GM13977 (cell line): ENCODE measurements at regions not wholly inside any gene's neighbourhood (a gene's known extent, or its start where the extent isn't known, plus 50 kb on each side); places are given as distances from the start of the nearest gene placed in this dataset.
"Not testable (repeated sequence)": the region's sequence is repeated elsewhere in the genome, so short reads cannot be mapped to it uniquely, and the experiment has no call there.

Experiments used
- DNase-seq: peaks from one replicate; pipeline ENCODE4 v3.0.0; 2012; ENCODE audit warnings: low spot score
- CTCF ChIP-seq: IDR thresholded peaks from 2 replicates; pipeline ENCODE4 v1.5.1; 2012; ENCODE audit warnings: mild to moderate bottlenecking, control low read depth; ENCODE audit not compliant: insufficient read depth; ENCODE audit errors: extremely low read depth, missing control alignments
- in situ Hi-C: fragments of 300-500 bp; cut with MboI; formaldehyde crosslinking; loops from one replicate; pipeline ENCODE4 v1.12.0; 2022; ENCODE audit warnings: low sequenced_read_pairs, low pct_unique_long_range_greater_than_20kb, mixed read lengths, inconsistent platforms; ENCODE audit not compliant: unreplicated experiment

GRCh38 chr15:79505956-79506355 lies 73.8 kb downstream of the MINAR1 start:
- no peak for TF ChIP-seq CTCF
- no peak for DNase-seq
- in situ Hi-C loops: no loop called here

GRCh38 chr15:79512844-79513243 lies 80.7 kb downstream of the MINAR1 start:
- DNase-seq, in situ Hi-C loops: not testable (repeated sequence)

- no peak for DNase-seq
- in situ Hi-C loops: no loop called here
- TF ChIP-seq CTCF: no peak
Observed at GRCh38 chr15:79513417-79513816, 81.3 kb downstream of the MINAR1 start.

GRCh38 chr15:79513940-79514339 lies 81.8 kb downstream of the MINAR1 start:
- no peak for DNase-seq
- TF ChIP-seq CTCF: no peak
- in situ Hi-C loops: no loop called here

- DNase-seq: no peak
- no peak for TF ChIP-seq CTCF
- in situ Hi-C loops: no loop called here
Observed at GRCh38 chr15:79515300-79516027, 83.3 kb downstream of the MINAR1 start.

GRCh38 chr15:79516155-79516554 lies 84.0 kb downstream of the MINAR1 start:
- TF ChIP-seq CTCF: no peak
- DNase-seq: no peak
- in situ Hi-C loops: no loop called here

GRCh38 chr15:79516646-79517045 lies 84.5 kb downstream of the MINAR1 start:
- DNase-seq: no peak
- TF ChIP-seq CTCF: no peak
- in situ Hi-C loops: no loop called here
